ENCODE measurements at regions not wholly inside any gene's neighbourhood (a gene's known extent, or its start where the extent isn't known, plus 50 kb on each side); places are given as distances from the start of the nearest gene placed in this dataset.

GRCh38 chr4:153137677-153138630, 66.3 kb upstream of the TRIM2 start:
- TF ChIP-seq, protein P1, sequence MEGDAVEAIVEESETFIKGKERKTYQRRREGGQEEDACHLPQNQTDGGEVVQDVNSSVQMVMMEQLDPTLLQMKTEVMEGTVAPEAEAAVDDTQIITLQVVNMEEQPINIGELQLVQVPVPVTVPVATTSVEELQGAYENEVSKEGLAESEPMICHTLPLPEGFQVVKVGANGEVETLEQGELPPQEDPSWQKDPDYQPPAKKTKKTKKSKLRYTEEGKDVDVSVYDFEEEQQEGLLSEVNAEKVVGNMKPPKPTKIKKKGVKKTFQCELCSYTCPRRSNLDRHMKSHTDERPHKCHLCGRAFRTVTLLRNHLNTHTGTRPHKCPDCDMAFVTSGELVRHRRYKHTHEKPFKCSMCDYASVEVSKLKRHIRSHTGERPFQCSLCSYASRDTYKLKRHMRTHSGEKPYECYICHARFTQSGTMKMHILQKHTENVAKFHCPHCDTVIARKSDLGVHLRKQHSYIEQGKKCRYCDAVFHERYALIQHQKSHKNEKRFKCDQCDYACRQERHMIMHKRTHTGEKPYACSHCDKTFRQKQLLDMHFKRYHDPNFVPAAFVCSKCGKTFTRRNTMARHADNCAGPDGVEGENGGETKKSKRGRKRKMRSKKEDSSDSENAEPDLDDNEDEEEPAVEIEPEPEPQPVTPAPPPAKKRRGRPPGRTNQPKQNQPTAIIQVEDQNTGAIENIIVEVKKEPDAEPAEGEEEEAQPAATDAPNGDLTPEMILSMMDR (conservative IDR thresholded peaks at IDR 0.05 in 1 of 2, IDR thresholded peaks at IDR 0.05 in 1 of 2; ENCODE audit: extremely low read depth in 1 of 2, insufficient read depth in 1 of 2, low read depth in 1 of 2, low read length in 2 of 2), result no peak
- TF ChIP-seq EZH2 (IDR thresholded peaks at IDR 0.05; ENCODE audit: borderline replicate concordance, low read length), result no peak

Data from mammary epithelial cell (primary cell).